Tibial nerve (tissue), 4 donors: ENCODE measurements at regions not wholly inside any gene's neighbourhood (a gene's known extent, or its start where the extent isn't known, plus 50 kb on each side); places are given as distances from the start of the nearest gene placed in this dataset.

Experiments used
- DNase-seq, 2 donors: peaks; one replicate each; pipeline ENCODE4 v3.0.0-alpha.2; 2019; ENCODE audit warnings: low spot score in 2 of 2
- H3K27ac ChIP-seq, 4 donors: fragments of 200-600 bp; sonication (generic) in 3 of 4; one replicate each; pipeline ENCODE4 v1.5.1; 2017 to 2019; ENCODE audit warnings: mild to moderate bottlenecking in 1 of 4
- H3K27me3 ChIP-seq, 2 donors: fragments of 200-600 bp; sonication (generic) in 1 of 2; one replicate each; pipeline versions ENCODE4 v1.5.1 to v1.6.0; 2017 to 2019
- H3K36me3 ChIP-seq, 3 donors: fragments of 200-600 bp; sonication (generic); one replicate each; pipeline ENCODE4 v1.5.1; 2018 to 2019
- H3K4me1 ChIP-seq, 4 donors: fragments of 200-600 bp; sonication (generic) in 3 of 4; one replicate each; pipeline ENCODE4 v1.5.1; 2017 to 2019
- H3K4me3 ChIP-seq, 4 donors: fragments of 200-600 bp; sonication (generic) in 3 of 4; one replicate each; pipeline ENCODE4 v1.5.1; 2017 to 2019; ENCODE audit warnings: mild to moderate bottlenecking in 1 of 4, moderate library complexity in 1 of 4
- H3K9me3 ChIP-seq, 4 donors: fragments of 200-600 bp; sonication (generic) in 3 of 4; one replicate each; pipeline ENCODE4 v1.5.1; 2017 to 2019
- EP300 ChIP-seq, 2 donors: sonication (generic); formaldehyde crosslinking; IDR thresholded peaks; one replicate each; pipeline ENCODE4 v1.6.1; 2017; ENCODE audit warnings: antibody characterized with exemption in 2 of 2, mild to moderate bottlenecking in 1 of 2
- POLR2A ChIP-seq, 2 donors: fragments of 450-650 bp; IDR thresholded peaks; one replicate each; pipeline ENCODE4 v1.6.1; 2017; ENCODE audit warnings: antibody characterized with exemption in 2 of 2, mild to moderate bottlenecking in 2 of 2, moderate library complexity in 2 of 2
- WGBS, 2 donors: methylation state at CpG; one replicate each; pipeline ENCODE4 v1.1.5; 2018; 5-methylcytosine and 5-hydroxymethylcytosine counted together
- TF ChIP-seq, protein P1 (sequence below), 5 experiments: fragments of 200-600 bp in 3 of 5; fragments of 450-650 bp in 2 of 5; sonication (generic) in 3 of 5; IDR thresholded peaks; one replicate each; pipeline ENCODE4 v1.5.1; 2016 to 2019; ENCODE audit warnings: antibody characterized with exemption in 5 of 5, mild to moderate bottlenecking in 3 of 5, moderate library complexity in 2 of 5

- Histone ChIP-seq H3K4me3 (no peak overlapping the region), H3K36me3 (no peaks in the 10 kb centered on the region), H3K4me1 (no peaks in the 10 kb centered on the region), H3K27me3 (no peaks in the 10 kb centered on the region), H3K9me3 (no peaks in the 10 kb centered on the region), H3K27ac (no peak overlapping the region)
- no peak for DNase-seq
- TF ChIP-seq POLR2A (IDR thresholded peaks at IDR 0.05) (no peak), EP300 (IDR thresholded peaks at IDR 0.05) (no peak)
- TF ChIP-seq, protein P1, sequence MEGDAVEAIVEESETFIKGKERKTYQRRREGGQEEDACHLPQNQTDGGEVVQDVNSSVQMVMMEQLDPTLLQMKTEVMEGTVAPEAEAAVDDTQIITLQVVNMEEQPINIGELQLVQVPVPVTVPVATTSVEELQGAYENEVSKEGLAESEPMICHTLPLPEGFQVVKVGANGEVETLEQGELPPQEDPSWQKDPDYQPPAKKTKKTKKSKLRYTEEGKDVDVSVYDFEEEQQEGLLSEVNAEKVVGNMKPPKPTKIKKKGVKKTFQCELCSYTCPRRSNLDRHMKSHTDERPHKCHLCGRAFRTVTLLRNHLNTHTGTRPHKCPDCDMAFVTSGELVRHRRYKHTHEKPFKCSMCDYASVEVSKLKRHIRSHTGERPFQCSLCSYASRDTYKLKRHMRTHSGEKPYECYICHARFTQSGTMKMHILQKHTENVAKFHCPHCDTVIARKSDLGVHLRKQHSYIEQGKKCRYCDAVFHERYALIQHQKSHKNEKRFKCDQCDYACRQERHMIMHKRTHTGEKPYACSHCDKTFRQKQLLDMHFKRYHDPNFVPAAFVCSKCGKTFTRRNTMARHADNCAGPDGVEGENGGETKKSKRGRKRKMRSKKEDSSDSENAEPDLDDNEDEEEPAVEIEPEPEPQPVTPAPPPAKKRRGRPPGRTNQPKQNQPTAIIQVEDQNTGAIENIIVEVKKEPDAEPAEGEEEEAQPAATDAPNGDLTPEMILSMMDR (IDR thresholded peaks at IDR 0.05), result no peak
- WGBS, 2 donors, result 80% methylated on average over 3 of the region's 3 CpGs
These were observed 1146.6 kb upstream of the ZEB2 start for GRCh38 chr2:145666552-145666951.

GRCh38 chr2:145657265-145657664 lies 1137.3 kb upstream of the ZEB2 start:
- Histone ChIP-seq H3K4me1 (no peaks in the 10 kb centered on the region), H3K4me3 (no peak overlapping the region), H3K27ac (no peak overlapping the region), H3K27me3 (no peaks in the 10 kb centered on the region), H3K36me3 (no peaks in the 10 kb centered on the region), H3K9me3 (no peaks in the 10 kb centered on the region)
- no peak for DNase-seq
- TF ChIP-seq, protein P1 (IDR thresholded peaks at IDR 0.05), result no peak
- WGBS, 2 donors, result 80 to 82% methylated on average over 3 of the region's 3 CpGs

- WGBS, 2 donors, result 77 to 81% methylated on average over 5 of the region's 5 CpGs
- no peak for DNase-seq
- Histone ChIP-seq H3K36me3 (no peaks in the 10 kb centered on the region), H3K4me3 (no peak overlapping the region), H3K27me3 (no peaks in the 10 kb centered on the region), H3K9me3 (no peaks in the 10 kb centered on the region), H3K27ac (no peak overlapping the region), H3K4me1 (no peaks in the 10 kb centered on the region)
- no peak for TF ChIP-seq EP300 (IDR thresholded peaks at IDR 0.05)
- no peak for TF ChIP-seq POLR2A (IDR thresholded peaks at IDR 0.05)
- TF ChIP-seq, protein P1 (IDR thresholded peaks at IDR 0.05), result no peak
These were observed 1135.3 kb upstream of the ZEB2 start for GRCh38 chr2:145655165-145655765.

DNA sequence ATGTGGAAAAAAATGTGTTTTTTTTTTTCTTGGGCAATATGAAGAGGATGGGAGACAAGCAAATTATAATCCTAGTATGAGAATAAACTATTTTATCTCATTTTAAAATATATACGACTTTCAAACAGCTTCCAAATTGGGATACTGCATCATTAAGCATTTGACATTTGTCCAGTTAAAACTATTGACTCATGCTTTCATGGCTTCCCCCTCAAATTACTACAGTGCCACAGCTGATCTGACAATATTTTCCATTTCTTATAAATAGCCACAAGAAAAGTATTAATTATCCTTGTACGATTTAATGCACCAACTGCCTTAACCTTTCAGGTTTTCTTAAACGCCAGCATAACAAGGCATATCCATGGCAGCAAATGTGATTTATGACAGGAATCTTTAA lies 1134.8 kb upstream of the ZEB2 start:
- H3K9me3 ChIP-seq, result no peaks in the 10 kb centered on the region
- H3K36me3 ChIP-seq, result no peaks in the 10 kb centered on the region
- H3K27me3 ChIP-seq, result no peaks in the 10 kb centered on the region
- TF ChIP-seq EP300 (IDR thresholded peaks at IDR 0.05), result no peak
- TF ChIP-seq, protein P1 (IDR thresholded peaks at IDR 0.05), result no peak
- TF ChIP-seq POLR2A (IDR thresholded peaks at IDR 0.05), result no peak
- H3K27ac ChIP-seq, result no peak overlapping the region
- no peaks in the 10 kb centered on the region for H3K4me1 ChIP-seq
- DNase-seq, result no peak
- WGBS, 2 donors, result 49% methylated on average over 3 of the region's 3 CpGs
- H3K4me3 ChIP-seq, result no peak overlapping the region

DNA sequence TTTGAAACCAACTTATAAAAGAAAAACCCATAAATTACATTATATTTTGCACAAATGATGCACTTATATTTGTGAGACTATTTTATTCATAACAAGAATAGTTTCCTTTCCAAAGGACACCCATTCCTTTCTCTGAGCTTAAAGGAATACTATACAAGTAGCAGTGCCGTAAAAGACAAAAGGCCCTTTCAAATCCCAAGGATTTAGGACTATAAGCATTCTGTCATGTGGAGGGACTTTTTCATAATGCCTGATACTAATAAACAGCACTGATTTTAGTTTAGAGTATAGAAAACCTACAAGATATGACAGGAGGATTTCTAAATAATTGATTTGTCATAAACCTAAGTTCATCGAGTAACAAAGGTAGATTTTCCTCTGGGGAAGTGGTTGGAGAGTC lies 1134.2 kb upstream of the ZEB2 start:
- Histone ChIP-seq H3K36me3 (no peaks in the 10 kb centered on the region), H3K9me3 (no peaks in the 10 kb centered on the region), H3K4me3 (no peak overlapping the region), H3K27me3 (no peaks in the 10 kb centered on the region), H3K4me1 (no peaks in the 10 kb centered on the region), H3K27ac (peak overlapping the region in 1 of 4 donors; percentile 0)
- DNase-seq, result no peak
- 58% methylated on average over 2 of the region's 2 CpGs for WGBS, 2 donors
- no peak for TF ChIP-seq EP300 (IDR thresholded peaks at IDR 0.05)

DNA sequence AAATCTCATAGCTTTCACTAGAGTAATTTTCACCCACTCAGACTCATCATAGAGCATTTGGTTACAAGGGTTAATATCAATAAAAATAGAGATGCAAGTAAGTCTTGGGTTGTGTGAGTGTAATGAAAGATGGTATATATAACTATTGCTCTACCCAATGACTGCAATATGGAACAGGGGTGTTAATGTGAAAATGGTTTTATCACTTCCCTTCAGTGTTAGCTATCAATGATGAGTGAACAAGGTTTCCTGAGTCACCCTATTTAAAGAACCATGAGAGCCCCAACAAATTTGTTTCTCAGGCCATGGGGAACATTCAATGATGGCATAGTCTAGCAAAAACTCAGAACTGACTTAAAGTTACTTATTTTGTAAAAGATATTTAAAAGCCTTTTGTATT lies 1133.6 kb upstream of the ZEB2 start:
- H3K4me1 ChIP-seq, result no peaks in the 10 kb centered on the region
- TF ChIP-seq EP300 (IDR thresholded peaks at IDR 0.05) (no peak), POLR2A (IDR thresholded peaks at IDR 0.05) (no peak)
- TF ChIP-seq, protein P1 (IDR thresholded peaks at IDR 0.05), result no peak
- no peaks in the 10 kb centered on the region for H3K9me3 ChIP-seq
- no peaks in the 10 kb centered on the region for H3K27me3 ChIP-seq
- H3K27ac ChIP-seq, result no peak overlapping the region
- no peaks in the 10 kb centered on the region for H3K36me3 ChIP-seq
- no peak for DNase-seq
- H3K4me3 ChIP-seq, result no peak overlapping the region
